ENCODE measurements at regions not wholly inside any gene's neighbourhood (a gene's known extent, or its start where the extent isn't known, plus 50 kb on each side); places are given as distances from the start of the nearest gene placed in this dataset.

DNA sequence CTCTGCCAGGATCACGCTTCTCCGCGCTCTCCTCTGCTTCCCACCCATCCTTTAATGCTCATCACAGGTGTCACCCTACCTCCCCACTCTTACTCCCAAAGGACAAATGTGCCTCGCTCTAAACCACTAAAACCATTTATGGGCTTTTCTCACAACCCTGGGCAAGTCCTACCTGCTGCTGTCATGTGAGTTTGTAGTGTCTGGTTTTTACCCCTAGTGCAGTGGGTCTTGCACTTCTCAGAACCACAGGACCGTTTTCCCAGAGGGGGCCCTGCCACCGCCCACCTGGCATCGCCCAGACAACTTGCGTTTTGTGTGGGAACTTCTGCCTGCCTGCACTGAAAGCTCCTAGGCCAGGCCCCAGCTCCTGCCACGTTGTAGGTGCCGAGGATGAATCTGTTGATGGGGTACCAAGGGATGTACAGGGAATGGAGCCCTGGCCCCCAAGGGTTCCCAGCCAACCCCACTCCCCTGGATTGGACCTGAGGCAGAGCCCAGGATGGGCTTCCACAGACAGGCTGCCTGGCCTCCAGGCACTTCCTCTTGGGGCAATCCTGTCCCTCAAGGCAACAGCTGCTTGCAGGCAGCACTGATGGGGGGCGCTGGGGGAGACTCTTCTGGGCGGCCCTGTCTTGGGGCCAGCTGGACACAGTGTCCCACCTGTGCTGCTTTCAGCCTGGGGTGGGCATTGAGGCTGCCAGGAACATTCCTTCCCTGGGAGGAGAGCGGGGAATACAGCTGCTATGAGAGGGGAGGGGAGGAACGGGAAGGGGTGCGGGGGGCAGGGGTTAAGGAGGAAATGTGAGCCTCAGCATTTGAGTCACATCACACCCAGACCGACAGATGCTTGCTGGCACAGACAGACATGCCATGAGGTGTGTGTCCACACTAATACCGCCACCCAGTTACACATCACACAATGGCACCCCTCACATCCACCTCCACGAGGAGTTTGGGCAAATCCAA lies 176.3 kb downstream of the ZFP36L2 start:
- intact Hi-C loops (cut with DNase I; ENCODE audit: low total_unique reads), result no loop called here
- TF ChIP-seq CTCF (IDR thresholded peaks at IDR 0.05 in 4 of 5, conservative IDR thresholded peaks at IDR 0.05 in 1 of 5) (no peak), POLR2A (IDR thresholded peaks at IDR 0.05) (no peak)
- no peak for DNase-seq

DNA sequence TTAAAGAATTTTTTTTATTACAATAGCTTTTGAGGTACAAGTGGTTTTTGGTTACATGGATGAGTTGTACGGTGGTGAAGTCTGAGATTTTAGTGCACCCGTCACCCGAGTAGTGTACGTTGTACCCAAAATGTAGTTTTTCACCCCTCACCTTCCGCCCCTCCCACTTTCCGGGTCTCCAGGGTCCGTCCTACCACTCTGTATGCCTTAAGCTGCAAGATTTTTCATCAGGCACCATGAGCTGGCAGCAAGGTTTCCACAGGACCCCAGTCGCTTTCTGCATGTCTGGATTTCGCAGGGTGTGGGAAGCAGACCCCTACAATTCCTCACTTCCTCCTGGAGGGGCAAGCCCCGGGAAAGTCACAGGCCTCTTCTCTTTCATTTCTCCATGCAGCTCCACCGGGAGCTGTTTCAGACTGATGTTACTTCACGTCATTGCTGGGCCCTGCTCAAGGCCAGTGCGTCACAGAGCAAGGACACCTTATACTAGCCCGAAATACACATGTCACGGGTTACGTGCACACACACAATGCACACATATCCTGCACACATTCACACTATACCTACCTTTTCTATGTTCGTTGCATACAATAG lies 179.1 kb downstream of the ZFP36L2 start:
- Histone ChIP-seq H3K4me1 (peaks cover 19 to 24% of the 10 kb centered on the region in 2 donors), H3K36me3 (no peaks in the 10 kb centered on the region), H3K27ac (no peak overlapping the region), H3K4me3 (no peak overlapping the region), H3K27me3 (no peaks in the 10 kb centered on the region), H3K9me3 (no peaks in the 10 kb centered on the region)
- intact Hi-C loops (cut with DNase I; ENCODE audit: low total_unique reads) (no loop called here), in situ Hi-C loops (cut with MboI; ENCODE audit: low sequenced_read_pairs in 4 of 4) (no loop called here)
- DNase-seq (no peak), ATAC-seq (no peak)
- no peak for TF ChIP-seq CTCF (IDR thresholded peaks at IDR 0.05 in 4 of 5, conservative IDR thresholded peaks at IDR 0.05 in 1 of 5)

More for the DNA sequence above, 176.3 kb downstream of the ZFP36L2 start:
- Histone ChIP-seq H3K36me3 (no peaks in the 10 kb centered on the region), H3K27me3 (no peaks in the 10 kb centered on the region), H3K4me1 (peaks cover 24% of the 10 kb centered on the region in 2 donors), H3K27ac (no peak overlapping the region), H3K4me3 (no peak overlapping the region), H3K9me3 (no peaks in the 10 kb centered on the region)
- peak; percentile 21 to 37 for ATAC-seq
- in situ Hi-C loops (cut with MboI; ENCODE audit: low sequenced_read_pairs in 4 of 4), result no loop called here

GRCh38 chr2:43045866-43046265 lies 180.5 kb downstream of the ZFP36L2 start:
- ATAC-seq (no peak), DNase-seq (no peak)
- TF ChIP-seq CTCF (IDR thresholded peaks at IDR 0.05 in 4 of 5, conservative IDR thresholded peaks at IDR 0.05 in 1 of 5) (no peak), POLR2A (IDR thresholded peaks at IDR 0.05) (no peak)
- H3K9me3 ChIP-seq, result no peaks in the 10 kb centered on the region
- H3K4me3 ChIP-seq, result no peak overlapping the region
- no peaks in the 10 kb centered on the region for H3K27me3 ChIP-seq
- intact Hi-C loops (cut with DNase I; ENCODE audit: low total_unique reads), result no loop called here
- H3K27ac ChIP-seq, result peak overlapping the region in 3 of 4 donors; percentile 27 to 48 (median 48)
- in situ Hi-C loops (cut with MboI; ENCODE audit: low sequenced_read_pairs in 4 of 4), result no loop called here
- peaks cover 19 to 21% of the 10 kb centered on the region in 2 donors for H3K4me1 ChIP-seq
- H3K36me3 ChIP-seq, result no peaks in the 10 kb centered on the region

- Histone ChIP-seq H3K4me1 (peaks cover 14% of the 10 kb centered on the region in 2 donors), H3K4me3 (no peak overlapping the region), H3K27ac (peak overlapping the region; percentile 14 to 41 (median 24)), H3K9me3 (no peaks in the 10 kb centered on the region), H3K36me3 (no peaks in the 10 kb centered on the region), H3K27me3 (no peaks in the 10 kb centered on the region)
- in situ Hi-C loops (cut with MboI; ENCODE audit: low sequenced_read_pairs in 4 of 4), result no loop called here
- ATAC-seq, result no peak
- DNase-seq, result no peak
- TF ChIP-seq CTCF (IDR thresholded peaks at IDR 0.05 in 4 of 5, conservative IDR thresholded peaks at IDR 0.05 in 1 of 5) (no peak), POLR2A (IDR thresholded peaks at IDR 0.05) (no peak)
- intact Hi-C loops (cut with DNase I; ENCODE audit: low total_unique reads), result no loop called here
Measured at GRCh38 chr2:43044093-43044681, 182.2 kb downstream of the ZFP36L2 start.

Data from gastrocnemius medialis (tissue), 4 donors.